ENCODE measurements at regions not wholly inside any gene's neighbourhood (a gene's known extent, or its start where the extent isn't known, plus 50 kb on each side); places are given as distances from the start of the nearest gene placed in this dataset.

- no peak for TF ChIP-seq MAX (IDR thresholded peaks at IDR 0.05)
- TF ChIP-seq EGR1 (IDR thresholded peaks at IDR 0.05; ENCODE audit: low read depth in 2 of 2): no peak
- no peak for TF ChIP-seq JUND (IDR thresholded peaks at IDR 0.05)
- TF ChIP-seq HNF4G (IDR thresholded peaks at IDR 0.05): no peak
- TF ChIP-seq SP1 (IDR thresholded peaks at IDR 0.05): no peak
- no peak for TF ChIP-seq NR2F2 (IDR thresholded peaks at IDR 0.05)
- TF ChIP-seq YY1 (IDR thresholded peaks at IDR 0.05): no peak
- TF ChIP-seq ATF3 (IDR thresholded peaks at IDR 0.05): no peak
- TF ChIP-seq RAD21 (IDR thresholded peaks at IDR 0.05): no peak
- no peak for TF ChIP-seq GABPA (IDR thresholded peaks at IDR 0.05 in 1 of 2, conservative IDR thresholded peaks at IDR 0.05 in 1 of 2)
- TF ChIP-seq FOXA1 (IDR thresholded peaks at IDR 0.05): no peak
- DNase-seq (ENCODE audit: low spot score): no peak
Observed at GRCh38 chr3:178404961-178405360, 131.3 kb upstream of the KCNMB2 start.

GRCh38 chr3:178405531-178405930 is 130.7 kb upstream of the KCNMB2 start:
- no peaks in the 10 kb centered on the region for H3K9me3 ChIP-seq (ENCODE audit: control insufficient read depth in 4 of 4, low read length in 3 of 4)
- no peak overlapping the region for H3K4me3 ChIP-seq (ENCODE audit: low read depth in 1 of 3, low read length in 3 of 3)
- H3K9ac ChIP-seq (ENCODE audit: low read depth in 1 of 2, low read length in 2 of 2): no peak overlapping the region
- H3K4me1 ChIP-seq (ENCODE audit: control insufficient read depth in 4 of 4, insufficient read depth in 4 of 4, low read length in 3 of 4): no peaks in the 10 kb centered on the region
- H3K27ac ChIP-seq (ENCODE audit: low read depth in 1 of 2, low read length in 2 of 2): no peak overlapping the region
- no peak for DNase-seq (ENCODE audit: low spot score)
- WGBS: 75% methylated on average over 2 of the region's 2 CpGs
- no peaks in the 10 kb centered on the region for H3K36me3 ChIP-seq (ENCODE audit: control insufficient read depth in 4 of 4, insufficient read depth in 3 of 4, low read depth in 1 of 4, low read length in 3 of 4)
- no peak for TF ChIP-seq RAD21 (IDR thresholded peaks at IDR 0.05)
- TF ChIP-seq CTCF (IDR thresholded peaks at IDR 0.05; ENCODE audit: low read depth, low read length, missing input control): no peak
- TF ChIP-seq, protein P1, sequence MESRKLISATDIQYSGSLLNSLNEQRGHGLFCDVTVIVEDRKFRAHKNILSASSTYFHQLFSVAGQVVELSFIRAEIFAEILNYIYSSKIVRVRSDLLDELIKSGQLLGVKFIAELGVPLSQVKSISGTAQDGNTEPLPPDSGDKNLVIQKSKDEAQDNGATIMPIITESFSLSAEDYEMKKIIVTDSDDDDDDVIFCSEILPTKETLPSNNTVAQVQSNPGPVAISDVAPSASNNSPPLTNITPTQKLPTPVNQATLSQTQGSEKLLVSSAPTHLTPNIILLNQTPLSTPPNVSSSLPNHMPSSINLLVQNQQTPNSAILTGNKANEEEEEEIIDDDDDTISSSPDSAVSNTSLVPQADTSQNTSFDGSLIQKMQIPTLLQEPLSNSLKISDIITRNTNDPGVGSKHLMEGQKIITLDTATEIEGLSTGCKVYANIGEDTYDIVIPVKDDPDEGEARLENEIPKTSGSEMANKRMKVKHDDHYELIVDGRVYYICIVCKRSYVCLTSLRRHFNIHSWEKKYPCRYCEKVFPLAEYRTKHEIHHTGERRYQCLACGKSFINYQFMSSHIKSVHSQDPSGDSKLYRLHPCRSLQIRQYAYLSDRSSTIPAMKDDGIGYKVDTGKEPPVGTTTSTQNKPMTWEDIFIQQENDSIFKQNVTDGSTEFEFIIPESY (IDR thresholded peaks at IDR 0.05): no peak
- TF ChIP-seq FOXA2 (IDR thresholded peaks at IDR 0.05): no peak
- H3K27me3 ChIP-seq (ENCODE audit: control insufficient read depth in 4 of 4, insufficient read depth in 4 of 4, low read length in 3 of 4): no peaks in the 10 kb centered on the region

More at GRCh38 chr3:178404961-178405360, 131.3 kb upstream of the KCNMB2 start:
- WGBS: 75% methylated on average over 2 of the region's 2 CpGs
- H3K4me1 ChIP-seq (ENCODE audit: control insufficient read depth in 4 of 4, insufficient read depth in 4 of 4, low read length in 3 of 4): no peaks in the 10 kb centered on the region
- no peaks in the 10 kb centered on the region for H3K9me3 ChIP-seq (ENCODE audit: control insufficient read depth in 4 of 4, low read length in 3 of 4)
- H3K27me3 ChIP-seq (ENCODE audit: control insufficient read depth in 4 of 4, insufficient read depth in 4 of 4, low read length in 3 of 4): no peaks in the 10 kb centered on the region
- no peak overlapping the region for H3K4me3 ChIP-seq (ENCODE audit: low read depth in 1 of 3, low read length in 3 of 3)
- H3K36me3 ChIP-seq (ENCODE audit: control insufficient read depth in 4 of 4, insufficient read depth in 3 of 4, low read depth in 1 of 4, low read length in 3 of 4): no peaks in the 10 kb centered on the region
- no peak overlapping the region for H3K27ac ChIP-seq (ENCODE audit: low read depth in 1 of 2, low read length in 2 of 2)
- no peak overlapping the region for H3K9ac ChIP-seq (ENCODE audit: low read depth in 1 of 2, low read length in 2 of 2)

DNA sequence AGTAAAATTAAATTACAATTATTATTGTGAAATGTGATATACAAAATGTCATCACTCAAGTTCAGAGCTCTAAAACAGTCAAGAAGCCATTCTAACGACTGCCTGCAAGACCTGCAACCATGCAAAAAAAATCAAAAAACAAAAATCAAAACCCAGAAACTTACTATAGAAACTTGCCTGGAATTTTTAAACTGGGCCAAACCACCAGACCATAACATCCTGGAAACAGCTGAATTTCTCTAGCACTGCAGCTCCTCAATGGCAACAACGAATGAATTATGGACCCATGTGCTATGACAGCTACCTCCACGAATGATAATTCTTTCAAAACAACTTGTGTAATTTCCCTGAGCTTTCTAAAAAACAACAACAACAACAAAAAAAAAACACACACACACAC is 130.0 kb upstream of the KCNMB2 start:
- H3K27me3 ChIP-seq (ENCODE audit: control insufficient read depth in 4 of 4, insufficient read depth in 4 of 4, low read length in 3 of 4): no peaks in the 10 kb centered on the region
- no peak for TF ChIP-seq CTCF (IDR thresholded peaks at IDR 0.05; ENCODE audit: low read depth, low read length, missing input control)
- no peak for TF ChIP-seq RAD21 (IDR thresholded peaks at IDR 0.05)
- no peak for TF ChIP-seq EGR1 (IDR thresholded peaks at IDR 0.05; ENCODE audit: low read depth in 2 of 2)
- H3K36me3 ChIP-seq (ENCODE audit: control insufficient read depth in 4 of 4, insufficient read depth in 3 of 4, low read depth in 1 of 4, low read length in 3 of 4): no peaks in the 10 kb centered on the region
- H3K4me1 ChIP-seq (ENCODE audit: control insufficient read depth in 4 of 4, insufficient read depth in 4 of 4, low read length in 3 of 4): no peaks in the 10 kb centered on the region
- no peak overlapping the region for H3K9ac ChIP-seq (ENCODE audit: low read depth in 1 of 2, low read length in 2 of 2)
- no peak overlapping the region for H3K27ac ChIP-seq (ENCODE audit: low read depth in 1 of 2, low read length in 2 of 2)
- DNase-seq (ENCODE audit: low spot score): no peak
- no peaks in the 10 kb centered on the region for H3K9me3 ChIP-seq (ENCODE audit: control insufficient read depth in 4 of 4, low read length in 3 of 4)
- no peak overlapping the region for H3K4me3 ChIP-seq (ENCODE audit: low read depth in 1 of 3, low read length in 3 of 3)
- WGBS: 79% methylated on average over 3 of the region's 3 CpGs
